ENCODE measurements at regions not wholly inside any gene's neighbourhood (a gene's known extent, or its start where the extent isn't known, plus 50 kb on each side); places are given as distances from the start of the nearest gene placed in this dataset.
"Not testable (repeated sequence)": the region's sequence is repeated elsewhere in the genome, so short reads cannot be mapped to it uniquely, and the experiment has no call there.

DNA sequence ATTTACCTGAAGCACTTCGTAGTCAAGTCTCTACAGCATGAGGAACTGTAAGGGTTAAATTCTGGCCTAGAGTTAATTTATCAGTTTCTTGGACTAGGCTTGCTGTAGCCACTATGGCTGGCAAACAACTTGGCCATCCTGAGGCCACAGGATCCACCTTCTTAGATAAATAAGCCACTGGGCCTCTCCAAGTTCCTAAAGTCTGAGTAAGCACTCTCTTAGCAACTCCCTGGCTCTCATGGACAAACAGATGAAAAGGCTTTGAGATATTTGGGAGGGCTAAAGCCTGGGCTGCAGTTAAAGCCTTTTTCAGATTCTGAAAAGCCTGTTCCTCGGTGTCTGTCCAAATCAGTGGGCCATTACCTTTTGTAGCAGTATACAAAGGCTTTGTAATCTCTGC, 675.0 kb downstream of the TMEM121 start:
- no peak for DNase-seq (ENCODE audit: low spot score)

GRCh38 chr14:106203438-106203837, 677.1 kb downstream of the TMEM121 start:
- DNase-seq (ENCODE audit: low spot score): no peak

DNA sequence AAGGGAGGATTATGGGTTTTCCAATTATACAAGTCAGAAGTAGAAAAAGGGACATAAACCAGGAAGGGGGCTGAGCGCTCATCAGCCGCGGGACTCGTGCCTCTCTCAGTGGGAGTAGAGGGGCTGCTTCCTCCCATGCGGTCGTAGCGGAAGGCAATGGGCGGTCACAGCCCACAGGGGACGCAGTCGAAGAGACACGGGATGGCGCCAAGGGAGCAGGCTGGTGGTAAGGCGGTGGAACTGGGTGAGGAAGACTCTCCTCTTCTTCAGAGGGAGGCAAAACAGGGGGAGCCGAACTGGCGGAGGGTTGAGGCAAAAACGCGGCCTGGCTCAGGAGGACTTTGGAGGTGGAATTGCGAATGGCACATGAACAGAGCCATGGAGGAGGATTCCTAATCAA, 677.7 kb downstream of the TMEM121 start:
- no peak for DNase-seq (ENCODE audit: low spot score)

DNA sequence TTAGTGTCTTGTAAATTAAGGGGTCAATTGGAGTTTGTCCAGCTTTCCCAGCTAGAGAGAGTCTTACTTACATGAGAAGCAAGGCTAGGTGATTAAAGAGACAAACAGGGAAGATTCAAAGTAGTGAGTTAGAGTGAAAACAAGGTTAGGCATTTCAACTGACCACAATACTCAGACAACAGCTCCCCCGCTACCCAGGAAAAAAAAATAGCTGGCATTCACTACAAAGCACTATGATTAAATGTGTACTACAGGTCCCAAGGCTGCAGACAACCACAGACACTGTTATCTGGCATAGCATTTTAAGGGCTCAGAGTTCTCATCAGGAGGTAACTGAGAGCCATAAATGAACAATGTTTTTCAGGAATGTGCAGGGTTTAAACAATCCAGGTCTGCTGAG, 680.9 kb downstream of the TMEM121 start:
- no peak for DNase-seq (ENCODE audit: low spot score)

- DNase-seq (ENCODE audit: low spot score): no peak
Measured at GRCh38 chr14:106208794-106209193, 682.4 kb downstream of the TMEM121 start.

- no peak for DNase-seq (ENCODE audit: low spot score)
Measured at GRCh38 chr14:106209755-106210154, 683.4 kb downstream of the TMEM121 start.

DNA sequence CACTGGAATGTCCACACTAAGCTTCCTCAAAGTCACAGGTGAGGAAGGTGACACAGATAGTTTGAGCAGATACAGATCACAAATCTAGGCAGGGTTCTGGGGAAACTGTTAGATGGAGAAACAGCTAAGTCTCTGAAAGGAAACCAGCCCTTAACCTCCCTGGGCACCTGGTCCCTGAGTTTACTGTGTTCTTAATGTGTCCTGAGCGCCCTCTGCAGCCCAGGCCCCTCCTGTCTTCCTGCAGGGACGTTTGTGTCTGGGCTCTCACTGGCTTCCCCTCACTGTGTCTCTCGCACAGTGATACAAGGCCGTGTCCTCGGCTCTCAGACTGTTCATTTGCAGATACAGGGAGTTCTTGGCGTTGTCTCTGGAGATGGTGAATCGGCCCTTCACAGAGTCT, 684.3 kb downstream of the TMEM121 start:
- DNase-seq (ENCODE audit: low spot score): no peak

GRCh38 chr14:106211334-106211900, 685.0 kb downstream of the TMEM121 start:
- DNase-seq (ENCODE audit: low spot score): no peak

- DNase-seq (ENCODE audit: low spot score): no peak
Measured at GRCh38 chr14:106215229-106215628, 688.8 kb downstream of the TMEM121 start.

DNA sequence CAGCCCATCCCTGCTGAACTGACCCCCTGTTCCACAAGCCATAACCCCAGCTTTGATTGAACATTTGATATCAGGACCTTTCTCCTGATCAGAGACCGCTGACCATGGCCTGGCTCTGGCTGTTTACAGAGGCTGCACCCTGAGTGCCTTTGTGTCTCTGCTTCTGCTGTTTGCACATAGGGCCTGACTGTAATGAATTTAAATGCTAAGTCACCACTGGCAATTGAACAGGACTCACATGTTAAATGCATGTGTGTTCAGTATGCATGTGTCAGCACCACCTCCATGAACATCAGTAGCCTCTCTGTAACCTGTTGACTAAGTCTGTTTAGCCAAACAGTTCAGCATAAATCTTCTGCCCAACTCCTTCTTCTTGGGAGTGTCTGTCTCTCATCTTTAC, 690.3 kb downstream of the TMEM121 start:
- no peak for DNase-seq (ENCODE audit: low spot score)

DNA sequence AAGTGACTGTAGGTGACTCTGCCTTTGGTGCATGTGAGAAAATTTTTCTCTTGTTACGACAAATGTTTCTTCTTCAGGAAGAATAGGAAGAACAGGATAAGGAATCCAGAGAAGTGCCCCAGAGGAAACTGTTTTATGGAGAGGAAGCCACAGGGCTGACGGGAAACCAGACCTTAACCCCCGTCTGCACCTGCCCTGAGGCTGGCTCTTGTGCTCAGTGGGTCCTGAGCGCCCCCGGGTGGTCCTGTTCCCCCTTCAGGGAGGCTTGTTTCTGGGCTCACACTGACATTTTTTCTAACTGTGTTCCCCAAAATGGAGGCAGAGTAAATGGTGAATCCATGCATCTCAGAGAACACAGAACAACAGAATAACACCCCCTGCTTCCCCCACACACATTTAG, 691.8 kb downstream of the TMEM121 start:
- no peak for DNase-seq (ENCODE audit: low spot score)

DNA sequence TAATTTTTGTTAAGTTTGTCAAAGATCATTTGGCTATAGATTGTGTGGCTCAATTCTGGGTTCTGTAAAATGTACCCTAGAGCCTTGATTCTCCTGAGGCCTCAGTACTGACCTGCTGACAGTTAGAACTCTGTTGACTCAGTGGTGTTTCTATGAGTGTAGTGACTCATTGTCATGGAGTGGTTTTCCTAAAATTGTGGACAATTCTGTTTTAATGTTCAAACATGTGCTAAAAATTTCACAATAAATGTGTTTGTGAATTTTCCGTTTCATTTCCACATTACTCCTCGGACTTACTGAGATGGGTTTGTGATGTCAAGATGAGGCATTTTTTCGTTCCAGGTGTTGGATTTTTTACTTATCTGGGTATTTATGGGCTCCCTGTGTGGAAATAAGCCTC, 695.9 kb downstream of the TMEM121 start:
- DNase-seq (ENCODE audit: low spot score): no peak

DNA sequence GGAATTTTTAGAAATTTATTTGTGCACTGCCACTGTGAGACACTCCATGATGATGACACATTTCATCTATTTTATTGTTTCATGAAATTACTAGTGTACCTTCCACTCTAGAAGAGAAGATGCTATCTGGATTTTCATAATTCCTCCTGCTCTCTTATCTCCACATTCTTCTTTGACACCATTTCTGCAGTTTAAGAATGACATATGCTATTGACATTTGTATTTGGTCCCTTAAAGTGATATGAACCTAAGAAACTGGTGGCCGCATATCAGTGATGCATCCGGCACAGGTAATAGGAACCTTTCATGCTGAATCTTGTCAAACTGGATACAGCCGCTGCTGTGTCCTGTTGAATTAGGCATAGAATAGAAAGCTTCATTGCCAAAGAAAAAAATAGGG, 696.3 kb downstream of the TMEM121 start:
- no peak for DNase-seq (ENCODE audit: low spot score)

DNA sequence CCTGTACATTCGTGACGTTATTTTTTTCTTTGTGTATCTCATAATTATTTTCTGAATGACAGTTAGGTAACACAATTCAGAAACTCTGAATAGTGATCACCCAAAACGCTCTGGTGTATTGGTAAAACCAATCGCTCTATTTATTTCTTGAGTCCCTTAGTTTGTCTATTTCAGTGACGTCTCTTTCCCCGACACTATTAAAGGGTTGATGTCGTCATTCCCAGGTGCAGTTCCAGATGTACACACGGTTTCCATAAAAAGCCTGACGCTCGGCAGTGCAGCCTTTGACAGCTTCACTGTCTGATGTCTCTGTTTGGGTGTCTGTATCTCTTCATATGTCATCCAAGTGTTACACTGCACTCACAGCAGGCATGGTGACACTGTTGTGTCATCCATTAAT, 701.4 kb downstream of the TMEM121 start:
- DNase-seq (ENCODE audit: low spot score): no peak

GRCh38 chr14:106228541-106229158, 702.3 kb downstream of the TMEM121 start:
- no peak for DNase-seq (ENCODE audit: low spot score)

DNA sequence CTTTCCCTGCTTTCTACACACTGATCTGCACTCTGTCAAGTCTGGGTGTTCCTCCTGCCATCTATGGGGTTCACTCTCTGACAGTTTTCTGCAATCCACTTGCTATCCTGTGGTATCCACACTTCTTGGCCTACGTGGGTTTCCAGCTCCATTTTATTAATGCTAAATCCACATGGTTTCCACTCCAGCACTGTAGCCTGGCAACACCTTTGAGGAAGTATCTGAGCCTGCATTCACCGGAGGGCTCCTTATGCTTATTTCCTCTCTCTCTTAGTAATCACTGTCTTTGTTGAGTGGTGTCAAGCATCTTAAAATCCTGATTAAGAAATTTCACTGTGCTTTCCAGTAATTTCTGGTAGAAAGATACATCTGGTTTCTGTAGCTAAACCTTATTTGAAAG, 703.7 kb downstream of the TMEM121 start:
- DNase-seq (ENCODE audit: low spot score): no peak

DNA sequence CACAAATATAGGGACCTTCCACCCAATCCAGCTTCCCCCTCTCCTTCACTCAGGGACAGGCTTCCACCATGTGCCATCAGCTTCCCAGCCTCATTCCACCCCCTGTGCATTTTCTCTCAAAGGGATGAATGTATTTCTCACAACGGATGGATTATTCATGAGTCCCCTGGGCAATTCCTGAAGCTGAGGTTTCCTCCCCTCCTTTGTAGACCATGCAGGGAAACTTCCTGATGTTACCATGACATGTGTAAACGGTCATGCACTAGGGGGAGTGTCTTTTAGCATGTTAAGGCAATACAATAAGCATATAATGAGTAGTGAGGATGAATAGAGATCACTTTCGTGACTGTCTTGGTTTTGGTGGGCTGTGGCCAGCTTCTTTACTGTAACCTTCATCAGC, 706.8 kb downstream of the TMEM121 start:
- not testable (repeated sequence) for DNase-seq (ENCODE audit: low spot score)

DNA sequence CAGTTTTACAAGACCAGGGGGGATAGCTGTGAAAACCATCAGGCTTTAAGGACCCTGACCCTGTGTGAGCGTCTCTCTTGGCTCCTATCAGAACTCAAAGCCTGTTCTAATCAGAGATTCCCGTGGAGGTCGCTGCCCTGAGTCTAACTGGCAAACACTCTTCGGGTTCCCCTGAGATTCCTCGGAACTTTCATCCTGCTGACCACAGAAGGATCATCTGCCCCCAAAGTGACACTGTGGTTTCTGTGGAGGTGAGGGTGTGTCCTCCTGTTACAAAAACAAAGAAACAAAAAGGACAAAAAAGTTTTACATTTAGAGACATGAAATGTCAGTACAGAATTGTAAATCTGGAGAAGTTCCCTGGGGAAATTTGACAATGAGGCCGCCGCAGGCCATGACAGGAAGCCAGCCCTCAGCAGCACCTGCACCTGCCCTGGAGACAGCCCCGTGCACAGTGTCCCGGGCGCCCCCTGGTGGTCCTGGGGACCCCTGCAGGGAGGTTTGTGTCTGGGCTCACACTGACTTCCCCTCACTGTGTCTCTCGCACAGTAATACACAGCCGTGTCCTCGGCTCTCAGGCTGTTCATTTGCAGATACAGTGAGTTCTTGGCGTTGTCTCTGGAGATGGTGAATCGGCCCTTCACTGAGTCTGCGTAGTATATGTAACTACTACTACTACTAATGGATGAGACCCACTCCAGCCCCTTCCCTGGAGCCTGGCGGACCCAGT, 708.3 kb downstream of the TMEM121 start:
- DNase-seq (ENCODE audit: low spot score): not testable (repeated sequence)

DNA sequence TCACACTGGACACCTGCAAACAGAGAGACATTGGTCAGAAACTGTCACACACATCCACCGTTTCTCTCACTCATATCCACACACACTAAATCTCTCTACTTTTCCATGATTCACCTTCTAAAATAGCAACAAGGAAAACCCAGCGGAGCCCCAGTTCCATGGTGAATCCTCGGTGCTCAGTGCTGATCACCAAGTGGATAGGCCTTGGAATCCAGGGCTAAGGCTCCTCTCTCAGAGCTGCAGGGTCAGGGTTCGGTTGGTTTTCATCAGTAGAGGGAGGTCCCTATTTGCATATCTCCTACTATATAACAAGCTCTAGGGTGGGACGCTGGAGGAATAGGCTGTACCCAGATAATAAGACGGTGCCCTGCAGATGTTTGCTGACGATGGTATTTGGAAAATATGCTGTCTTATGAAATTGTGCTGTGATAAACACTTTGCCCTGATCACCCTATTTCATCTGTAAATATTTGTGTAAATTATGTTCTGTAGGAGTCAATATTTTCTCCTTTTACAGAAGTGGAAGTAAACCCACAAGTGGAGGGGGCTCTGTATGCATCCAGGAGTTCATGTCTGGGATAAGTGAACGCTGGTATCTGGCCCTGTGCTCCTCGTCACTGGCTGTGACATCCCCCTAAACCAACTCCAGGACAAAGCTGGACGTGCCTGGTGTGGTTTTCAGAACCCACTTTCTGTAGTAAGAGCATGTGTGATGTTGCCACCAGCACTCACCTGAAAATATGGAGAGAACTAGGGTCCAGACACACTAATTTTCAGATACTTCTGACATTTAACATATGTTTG, 709.2 kb downstream of the TMEM121 start:
- DNase-seq (ENCODE audit: low spot score): no peak

DNA sequence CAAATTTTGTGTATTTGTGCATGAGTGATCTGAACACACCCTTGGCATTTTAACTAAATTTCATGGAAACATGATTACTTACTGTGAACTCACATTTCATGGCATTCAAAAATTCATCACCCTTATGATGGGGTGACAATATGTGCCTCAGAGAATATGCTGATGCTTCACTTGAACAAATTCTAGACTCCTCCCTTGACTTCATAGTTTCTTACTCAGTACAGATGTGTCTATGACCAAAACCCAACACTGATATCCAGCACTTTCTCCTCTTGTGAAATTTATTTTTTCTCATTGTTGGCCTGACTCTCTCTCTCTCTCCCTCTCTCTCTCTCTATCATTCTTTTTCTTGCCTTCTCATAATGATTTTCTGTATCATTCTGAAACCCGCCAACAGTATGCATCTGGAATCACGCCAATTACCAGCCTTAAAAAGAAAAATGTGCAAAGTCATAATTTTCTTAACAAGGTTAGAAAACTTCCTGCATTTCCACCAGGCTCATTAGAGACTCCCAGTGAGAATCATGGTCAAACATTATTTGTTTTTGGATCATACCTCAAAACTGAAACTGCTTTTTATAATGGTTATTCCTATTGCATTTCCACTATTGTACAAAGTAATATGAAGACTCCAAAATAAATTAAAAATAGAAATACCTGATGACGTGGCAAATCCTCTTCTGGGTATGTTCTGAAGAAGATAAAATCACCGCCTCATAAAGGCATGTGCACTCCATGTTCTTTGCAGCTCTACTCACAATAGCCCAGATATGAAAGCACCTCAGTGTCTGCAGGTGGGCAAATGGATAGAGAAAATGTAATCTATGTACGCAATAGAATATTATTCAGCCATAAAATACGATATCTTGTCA, 722.2 kb downstream of the TMEM121 start:
- no peak for DNase-seq (ENCODE audit: low spot score)

DNA sequence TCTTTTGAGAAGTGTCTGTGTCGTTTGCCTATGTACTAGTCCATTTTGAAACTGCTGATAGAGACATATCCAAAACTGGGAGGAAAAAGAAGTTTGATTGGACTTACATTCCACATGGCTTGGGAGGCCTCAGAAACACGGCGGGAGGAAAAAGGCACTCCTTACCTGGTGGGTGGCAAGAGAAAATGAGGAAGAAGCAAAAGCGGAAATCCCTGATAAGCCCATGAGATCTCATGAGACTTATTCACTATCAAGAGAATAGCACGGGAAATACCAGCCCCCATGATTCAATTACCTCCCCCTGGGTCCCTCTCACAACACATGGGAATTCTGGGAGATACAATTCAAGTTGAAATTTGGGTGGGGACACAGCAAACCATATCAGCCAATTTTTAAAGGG, 727.6 kb downstream of the TMEM121 start:
- not testable (repeated sequence) for DNase-seq (ENCODE audit: low spot score)

- not testable (repeated sequence) for DNase-seq (ENCODE audit: low spot score)
Measured at GRCh38 chr14:106257569-106257994, 731.2 kb downstream of the TMEM121 start.

Data from Ammon's horn (tissue), 1 donor.